GM19351 (cell line): ENCODE measurements at regions not wholly inside any gene's neighbourhood (a gene's known extent, or its start where the extent isn't known, plus 50 kb on each side); places are given as distances from the start of the nearest gene placed in this dataset.

Experiments
- ATAC-seq: cut with Tn5 transposase; IDR thresholded peaks from one replicate; pipeline ENCODE4 v1.9.1; 2021; ENCODE audit warnings: mild to moderate bottlenecking, moderate library complexity; ENCODE audit not compliant: unreplicated experiment

- ATAC-seq = no peak
Measured at GRCh38 chr3:151990696-151991376, 117.4 kb downstream of the SUCNR1 start.

- no peak for ATAC-seq
Measured at GRCh38 chr3:151992326-151993041, 119.0 kb downstream of the SUCNR1 start.

- no peak for ATAC-seq
Measured at GRCh38 chr3:151995091-151995490, 121.6 kb downstream of the SUCNR1 start.

GRCh38 chr3:151998744-151999143 is 125.3 kb downstream of the SUCNR1 start:
- no peak for ATAC-seq

GRCh38 chr3:151999936-152000335 is 126.5 kb downstream of the SUCNR1 start:
- ATAC-seq = no peak

GRCh38 chr3:152011812-152012735 is 138.6 kb downstream of the SUCNR1 start:
- ATAC-seq = no peak

GRCh38 chr3:152019508-152019907 is 146.1 kb downstream of the SUCNR1 start:
- no peak for ATAC-seq

- no peak for ATAC-seq
Measured at GRCh38 chr3:152021951-152022461, 148.6 kb downstream of the SUCNR1 start.

- no peak for ATAC-seq
Measured at GRCh38 chr3:152026033-152026556, 152.7 kb downstream of the SUCNR1 start.

- no peak for ATAC-seq
Measured at GRCh38 chr3:152030320-152030719, 156.9 kb downstream of the SUCNR1 start.

- ATAC-seq = no peak
Measured at GRCh38 chr3:152031321-152031720, 157.9 kb downstream of the SUCNR1 start.

GRCh38 chr3:152037297-152037696 is 163.9 kb downstream of the SUCNR1 start:
- no peak for ATAC-seq

GRCh38 chr3:152037953-152038352 is 164.5 kb downstream of the SUCNR1 start:
- ATAC-seq = no peak

- no peak for ATAC-seq
Measured at GRCh38 chr3:152038490-152038889, 165.0 kb downstream of the SUCNR1 start.

- peak; percentile 90 for ATAC-seq
Measured at GRCh38 chr3:152039887-152040286, 166.4 kb downstream of the SUCNR1 start.

GRCh38 chr3:152040319-152040718 is 166.9 kb downstream of the SUCNR1 start:
- ATAC-seq = no peak

GRCh38 chr3:152043620-152044019 is 170.2 kb downstream of the SUCNR1 start:
- ATAC-seq = no peak

- ATAC-seq = no peak
Measured at GRCh38 chr3:152046280-152046679, 172.8 kb downstream of the SUCNR1 start.

GRCh38 chr3:152047465-152047864 is 174.0 kb downstream of the SUCNR1 start:
- no peak for ATAC-seq

- ATAC-seq = no peak
Measured at GRCh38 chr3:152048831-152049230, 175.4 kb downstream of the SUCNR1 start.

- no peak for ATAC-seq
Measured at GRCh38 chr3:152050903-152051302, 177.5 kb downstream of the SUCNR1 start.
